Upper lobe of left lung (tissue), 6 donors: ENCODE measurements at regions not wholly inside any gene's neighbourhood (a gene's known extent, or its start where the extent isn't known, plus 50 kb on each side); places are given as distances from the start of the nearest gene placed in this dataset.

Source experiments
- ATAC-seq, 2 donors: fragments of 200-7000 bp; cut with Tn5 transposase; one replicate each; pipeline ENCODE4 v1.9.1; 2022; ENCODE audit warnings: mild to moderate bottlenecking in 2 of 2, moderate library complexity in 2 of 2; ENCODE audit not compliant: low FRiP score in 2 of 2
- DNase-seq, 2 donors: peaks; one replicate each; pipeline ENCODE4 v3.0.0-alpha.2; 2019 to 2020
- H3K27ac ChIP-seq, 4 donors: fragments of 200-600 bp; sonication (generic); one replicate each; pipeline ENCODE4 v1.5.1; 2016 to 2019
- H3K27me3 ChIP-seq, 4 donors: fragments of 200-600 bp; sonication (generic); one replicate each; pipeline ENCODE4 v1.5.1; 2017 to 2019
- H3K36me3 ChIP-seq, 4 donors: fragments of 200-600 bp; sonication (generic); one replicate each; pipeline ENCODE4 v1.5.1; 2016 to 2019
- H3K4me1 ChIP-seq, 4 donors: fragments of 200-600 bp; sonication (generic); one replicate each; pipeline ENCODE4 v1.5.1; 2018 to 2019
- H3K4me3 ChIP-seq, 4 donors: fragments of 200-600 bp; sonication (generic); one replicate each; pipeline ENCODE4 v1.5.1; 2017 to 2019; ENCODE audit warnings: mild to moderate bottlenecking in 2 of 4, moderate library complexity in 1 of 4
- H3K9me3 ChIP-seq, 4 donors: fragments of 200-600 bp; sonication (generic); one replicate each; pipeline ENCODE4 v1.5.1; 2018 to 2019
- CTCF ChIP-seq, 6 experiments: fragments of 450-650 bp in 4 of 6; fragments of 200-600 bp in 2 of 6; sonication (generic) in 2 of 6; IDR thresholded peaks; one replicate each; pipeline ENCODE4 v1.5.1; 2016 to 2019; ENCODE audit warnings: antibody characterized with exemption in 6 of 6
- EP300 ChIP-seq, 4 donors: sonication (generic); formaldehyde crosslinking; IDR thresholded peaks; one replicate each; pipeline ENCODE4 v1.5.1; 2017; ENCODE audit warnings: antibody characterized with exemption in 4 of 4, control low read depth in 2 of 4
- POLR2A ChIP-seq, 4 donors: fragments of 450-650 bp; IDR thresholded peaks; one replicate each; pipeline ENCODE4 v1.5.1; 2016 to 2017; ENCODE audit warnings: antibody characterized with exemption in 4 of 4, mild to moderate bottlenecking in 2 of 4
- POLR2AphosphoS5 ChIP-seq, 2 donors: sonication (generic); formaldehyde crosslinking; IDR thresholded peaks; one replicate each; pipeline ENCODE4 v1.5.1; 2017; ENCODE audit warnings: antibody characterized with exemption in 2 of 2
- WGBS, 2 donors: methylation state at CpG; one replicate each; pipeline ENCODE4 v1.1.5; 2017 to 2018; 5-methylcytosine and 5-hydroxymethylcytosine counted together
- donor health status: DM: no; HTN: no; CAD: no; lungs with moderate emphysema.
- donor health status: DM: no; HTN: yes; CAD: no; lungs with severe emphysema.

DNA sequence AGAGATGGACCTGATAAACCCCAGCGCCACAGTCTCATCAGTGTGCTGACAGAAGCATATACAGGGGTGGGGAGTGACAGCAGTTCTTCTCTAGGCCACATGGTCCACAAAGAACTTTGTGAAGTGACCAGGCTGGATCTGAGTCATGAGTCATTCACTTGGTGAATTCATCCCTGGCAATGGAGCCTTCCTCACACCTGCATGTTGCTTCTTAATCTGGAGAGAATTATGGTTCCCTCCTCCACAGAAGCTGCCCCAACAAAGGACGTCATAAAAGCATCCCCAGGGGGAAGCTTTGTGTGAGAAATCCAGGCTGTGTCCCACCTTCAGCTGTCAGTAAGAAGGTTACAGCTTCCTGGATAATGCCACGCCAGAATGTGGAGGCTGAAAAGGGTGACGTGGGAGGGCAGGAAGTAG is 215.6 kb upstream of the MAF start:
- DNase-seq (no peak), ATAC-seq (peak in 1 of 2 donors; percentile 68)
- Histone ChIP-seq H3K4me3 (no peak overlapping the region), H3K9me3 (no peaks in the 10 kb centered on the region), H3K36me3 (no peaks in the 10 kb centered on the region), H3K4me1 (no peaks in the 10 kb centered on the region), H3K27me3 (no peaks in the 10 kb centered on the region), H3K27ac (no peak overlapping the region)
- TF ChIP-seq EP300 (IDR thresholded peaks at IDR 0.05): no peak
- TF ChIP-seq POLR2AphosphoS5 (IDR thresholded peaks at IDR 0.05): no peak
- TF ChIP-seq CTCF (IDR thresholded peaks at IDR 0.05): no peak
- no peak for TF ChIP-seq POLR2A (IDR thresholded peaks at IDR 0.05)
- 66 to 74% methylated on average over 4 of the region's 4 CpGs for WGBS, 2 donors

- DNase-seq (no peak), ATAC-seq (no peak)
- 83 to 86% methylated on average over 2 of the region's 2 CpGs for WGBS, 2 donors
- H3K4me1 ChIP-seq: no peaks in the 10 kb centered on the region
- no peak for TF ChIP-seq POLR2AphosphoS5 (IDR thresholded peaks at IDR 0.05)
- TF ChIP-seq CTCF (IDR thresholded peaks at IDR 0.05): no peak
- no peak for TF ChIP-seq EP300 (IDR thresholded peaks at IDR 0.05)
- TF ChIP-seq POLR2A (IDR thresholded peaks at IDR 0.05): no peak
- no peaks in the 10 kb centered on the region for H3K36me3 ChIP-seq
- no peaks in the 10 kb centered on the region for H3K9me3 ChIP-seq
- H3K27me3 ChIP-seq: no peaks in the 10 kb centered on the region
- H3K4me3 ChIP-seq: no peak overlapping the region
- no peak overlapping the region for H3K27ac ChIP-seq
These were observed 214.5 kb upstream of the MAF start for GRCh38 chr16:79815049-79815448.

DNA sequence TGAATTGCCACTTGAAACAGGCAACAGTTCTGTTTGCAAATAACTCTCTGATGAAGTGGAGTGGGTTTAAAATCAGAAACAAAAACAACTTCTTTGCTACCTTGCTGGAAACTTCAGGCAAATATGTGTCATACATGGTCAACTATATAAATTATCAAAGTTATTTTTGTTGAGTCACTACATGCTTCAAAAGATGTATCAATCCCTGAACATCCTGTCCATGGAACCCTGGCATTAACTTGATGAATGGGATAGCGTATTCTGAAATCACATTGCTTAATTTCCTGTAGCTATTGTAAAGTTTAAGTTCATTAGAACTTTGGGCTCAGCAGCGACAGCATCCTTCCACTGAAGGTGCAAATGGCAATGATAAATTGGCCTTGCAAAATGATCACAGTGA is 213.6 kb upstream of the MAF start:
- WGBS, 2 donors: 62 to 63% methylated on average over 2 of the region's 2 CpGs
- ATAC-seq (no peak), DNase-seq (no peak)
- H3K27me3 ChIP-seq: no peaks in the 10 kb centered on the region
- no peaks in the 10 kb centered on the region for H3K9me3 ChIP-seq
- no peak overlapping the region for H3K27ac ChIP-seq
- no peaks in the 10 kb centered on the region for H3K4me1 ChIP-seq
- H3K36me3 ChIP-seq: no peaks in the 10 kb centered on the region
- TF ChIP-seq EP300 (IDR thresholded peaks at IDR 0.05): no peak
- no peak for TF ChIP-seq CTCF (IDR thresholded peaks at IDR 0.05)
- TF ChIP-seq POLR2AphosphoS5 (IDR thresholded peaks at IDR 0.05): no peak
- TF ChIP-seq POLR2A (IDR thresholded peaks at IDR 0.05): no peak
- H3K4me3 ChIP-seq: no peak overlapping the region

- Histone ChIP-seq H3K4me3 (no peak overlapping the region), H3K4me1 (no peaks in the 10 kb centered on the region), H3K27ac (no peak overlapping the region), H3K27me3 (no peaks in the 10 kb centered on the region), H3K36me3 (no peaks in the 10 kb centered on the region), H3K9me3 (no peaks in the 10 kb centered on the region)
- DNase-seq (no peak), ATAC-seq (no peak)
- WGBS, 2 donors: 39 to 50% methylated on average over 2 of the region's 2 CpGs
- TF ChIP-seq CTCF (IDR thresholded peaks at IDR 0.05): no peak
- TF ChIP-seq POLR2A (IDR thresholded peaks at IDR 0.05): no peak
- no peak for TF ChIP-seq EP300 (IDR thresholded peaks at IDR 0.05)
- no peak for TF ChIP-seq POLR2AphosphoS5 (IDR thresholded peaks at IDR 0.05)
These were observed 211.0 kb upstream of the MAF start for GRCh38 chr16:79811541-79811940.

DNA sequence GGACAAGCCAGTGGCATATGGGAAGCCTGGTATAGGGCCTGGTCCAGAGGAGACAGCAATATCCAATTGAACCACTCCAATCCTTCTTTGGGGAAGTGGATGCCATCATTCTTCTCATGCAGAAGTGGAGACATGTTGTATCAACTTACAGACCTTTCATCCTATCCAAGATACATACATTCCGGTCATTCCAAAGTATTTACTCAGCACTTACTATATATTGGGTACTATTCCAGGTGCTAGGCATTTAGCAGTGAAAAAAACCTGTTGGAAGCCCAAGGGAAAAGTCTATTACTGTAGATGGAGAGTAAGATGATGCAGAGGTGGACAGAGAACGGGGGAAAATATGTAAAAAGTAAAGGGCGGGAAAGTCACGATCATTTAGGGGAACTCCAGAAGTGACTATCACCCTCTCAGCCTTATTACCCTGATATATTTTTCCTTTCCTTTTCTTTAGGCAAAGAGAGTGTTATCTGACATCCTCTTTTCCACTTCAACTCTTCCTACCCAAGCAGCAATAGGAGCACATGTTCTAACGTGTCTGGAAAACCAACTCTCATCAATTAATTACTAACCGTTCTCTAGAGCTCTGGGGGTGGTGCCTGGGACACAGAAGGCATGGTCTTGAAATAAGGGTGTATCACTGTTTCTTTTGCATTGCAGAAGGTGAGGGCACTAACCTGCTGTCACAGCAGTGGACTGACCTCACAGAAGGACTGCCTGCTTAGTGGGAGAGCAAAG is 210.1 kb upstream of the MAF start:
- Histone ChIP-seq H3K36me3 (no peaks in the 10 kb centered on the region), H3K27me3 (no peaks in the 10 kb centered on the region), H3K4me3 (no peak overlapping the region), H3K9me3 (no peaks in the 10 kb centered on the region), H3K27ac (no peak overlapping the region), H3K4me1 (no peaks in the 10 kb centered on the region)
- 53 to 71% methylated on average over 6 of the region's 6 CpGs for WGBS, 2 donors
- DNase-seq: no peak
- no peak for TF ChIP-seq EP300 (IDR thresholded peaks at IDR 0.05)
- TF ChIP-seq CTCF (IDR thresholded peaks at IDR 0.05): no peak
- no peak for TF ChIP-seq POLR2AphosphoS5 (IDR thresholded peaks at IDR 0.05)
- no peak for TF ChIP-seq POLR2A (IDR thresholded peaks at IDR 0.05)
- no peak for ATAC-seq
